Activated CD4-positive, alpha-beta T cell treated with anti-CD3 and anti-CD28 coated beads for 36 hours (primary cell): ENCODE measurements at regions not wholly inside any gene's neighbourhood (a gene's known extent, or its start where the extent isn't known, plus 50 kb on each side); places are given as distances from the start of the nearest gene placed in this dataset.
"Not testable (repeated sequence)": the region's sequence is repeated elsewhere in the genome, so short reads cannot be mapped to it uniquely, and the experiment has no call there.

Experiments used
- ATAC-seq: fragments of 200-7000 bp; cut with Tn5 transposase; one replicate; pipeline ENCODE4 v1.10.0; 2021; ENCODE audit warnings: mild to moderate bottlenecking, moderate library complexity
- CTCF ChIA-PET: fragments of 350-600 bp; sonication (Branson Sonifier 250); formaldehyde crosslinking; loops from one replicate; lab custom pipeline; 2021; ENCODE audit warnings: antibody characterized with exemption; lab: Charles Lee
- POLR2A ChIA-PET: fragments of 350-600 bp; sonication (Branson Sonifier 250); formaldehyde crosslinking; loops from one replicate; lab custom pipeline; 2021; ENCODE audit warnings: antibody characterized with exemption, inconsistent platforms; lab: Charles Lee
- DNase-seq: peaks from one replicate; pipeline ENCODE4 v3.0.0-alpha.2; 2020
- H3K27ac Mint-ChIP-seq: one replicate; pipeline ENCODE4 v1.8.0; 2021; ENCODE audit warnings: mixed read lengths
- H3K27me3 Mint-ChIP-seq: one replicate; pipeline ENCODE4 v1.8.0; 2021; ENCODE audit warnings: mixed read lengths
- H3K36me3 Mint-ChIP-seq: one replicate; pipeline ENCODE4 v1.8.0; 2021; ENCODE audit warnings: low read depth, mixed read lengths
- H3K4me1 Mint-ChIP-seq: one replicate; pipeline ENCODE4 v1.8.0; 2021; ENCODE audit warnings: mixed read lengths
- H3K4me3 Mint-ChIP-seq: one replicate; pipeline ENCODE4 v1.8.0; 2021; ENCODE audit warnings: mild to moderate bottlenecking, moderate library complexity, mixed read lengths
- H3K9me3 Mint-ChIP-seq: one replicate; pipeline ENCODE4 v1.8.0; 2021; ENCODE audit warnings: low read depth, mixed read lengths
- intact Hi-C, 2 experiments: fragments of 100-400 bp; cut with DNase I in 1 of 2; cut with micrococcal nuclease in 1 of 2; formaldehyde crosslinking; loops; one replicate each; pipeline versions ENCODE4 v1.14.2 to v1.15.1; 2022 to 2024; cut with DNase I, micrococcal nuclease

GRCh38 chr4:169914866-169915265 lies 111.3 kb downstream of the MFAP3L start:
- intact Hi-C loops = no loop called here
- ATAC-seq (no peak), DNase-seq (no peak)
- no peaks in the 10 kb centered on the region for H3K36me3 Mint-ChIP-seq
- no peaks in the 10 kb centered on the region for H3K4me1 Mint-ChIP-seq
- H3K27ac Mint-ChIP-seq = no peak overlapping the region
- H3K27me3 Mint-ChIP-seq = peaks cover 6% of the 10 kb centered on the region
- CTCF ChIA-PET = interaction anchor here (0.6 kb wide), 1 partner anchor 1666 kb away, joined by 3 read pairs; no protein-coding TSS in a partner anchor
- POLR2A ChIA-PET = no interaction called here
- H3K4me3 Mint-ChIP-seq = no peak overlapping the region
- peaks cover 6% of the 10 kb centered on the region for H3K9me3 Mint-ChIP-seq

- intact Hi-C loops = no loop called here
- peaks cover 6% of the 10 kb centered on the region for H3K9me3 Mint-ChIP-seq
- ATAC-seq = no peak
Observed at GRCh38 chr4:169912996-169913395, 113.2 kb downstream of the MFAP3L start.

GRCh38 chr4:169909897-169910296 lies 116.3 kb downstream of the MFAP3L start:
- no peaks in the 10 kb centered on the region for H3K36me3 Mint-ChIP-seq
- H3K4me1 Mint-ChIP-seq = no peaks in the 10 kb centered on the region
- peaks cover 6% of the 10 kb centered on the region for H3K27me3 Mint-ChIP-seq

More at GRCh38 chr4:169912996-169913395, 113.2 kb downstream of the MFAP3L start:
- DNase-seq = no peak
- CTCF ChIA-PET = no interaction called here
- POLR2A ChIA-PET = no interaction called here
- Mint-ChIP-seq H3K27me3 (peaks cover 6% of the 10 kb centered on the region), H3K4me3 (no peak overlapping the region), H3K4me1 (no peaks in the 10 kb centered on the region), H3K36me3 (no peaks in the 10 kb centered on the region), H3K27ac (no peak overlapping the region)

GRCh38 chr4:169909479-169909878 lies 116.7 kb downstream of the MFAP3L start:
- ChIA-PET CTCF (no interaction called here), POLR2A (no interaction called here)
- DNase-seq (no peak), ATAC-seq (no peak)
- H3K36me3 Mint-ChIP-seq = no peaks in the 10 kb centered on the region
- no peaks in the 10 kb centered on the region for H3K9me3 Mint-ChIP-seq
- H3K27ac Mint-ChIP-seq = no peak overlapping the region
- H3K4me3 Mint-ChIP-seq = no peak overlapping the region
- H3K27me3 Mint-ChIP-seq = peaks cover 6% of the 10 kb centered on the region
- H3K4me1 Mint-ChIP-seq = no peaks in the 10 kb centered on the region
- intact Hi-C loops = no loop called here

More at GRCh38 chr4:169909897-169910296, 116.3 kb downstream of the MFAP3L start:
- no peak overlapping the region for H3K27ac Mint-ChIP-seq
- CTCF ChIA-PET = no interaction called here
- no peaks in the 10 kb centered on the region for H3K9me3 Mint-ChIP-seq
- no peak for ATAC-seq
- intact Hi-C loops = no loop called here
- POLR2A ChIA-PET = no interaction called here
- DNase-seq = no peak
- H3K4me3 Mint-ChIP-seq = no peak overlapping the region

- Mint-ChIP-seq H3K4me3 (no peak overlapping the region), H3K9me3 (no peaks in the 10 kb centered on the region), H3K27ac (no peak overlapping the region), H3K4me1 (no peaks in the 10 kb centered on the region), H3K27me3 (peaks cover 6% of the 10 kb centered on the region), H3K36me3 (no peaks in the 10 kb centered on the region)
- intact Hi-C loops = no loop called here
- DNase-seq (no peak), ATAC-seq (no peak)
- ChIA-PET CTCF (no interaction called here), POLR2A (no interaction called here)
Observed at GRCh38 chr4:169907705-169908104, 118.5 kb downstream of the MFAP3L start.

GRCh38 chr4:169906821-169907220 lies 119.4 kb downstream of the MFAP3L start:
- no peak overlapping the region for H3K4me3 Mint-ChIP-seq
- ATAC-seq (no peak), DNase-seq (no peak)
- H3K27ac Mint-ChIP-seq = no peak overlapping the region
- no peaks in the 10 kb centered on the region for H3K4me1 Mint-ChIP-seq
- CTCF ChIA-PET = interaction anchor here (0.6 to 1.1 kb wide), 2 partner anchors 96 to 235 kb away, joined by 3 read pairs; no protein-coding TSS in a partner anchor
- POLR2A ChIA-PET = no interaction called here
- H3K36me3 Mint-ChIP-seq = no peaks in the 10 kb centered on the region
- no peaks in the 10 kb centered on the region for H3K9me3 Mint-ChIP-seq
- intact Hi-C loops = no loop called here
- H3K27me3 Mint-ChIP-seq = peaks cover 2% of the 10 kb centered on the region

GRCh38 chr4:169906104-169906503 lies 120.1 kb downstream of the MFAP3L start:
- ChIA-PET CTCF (interaction anchor here (1.1 kb wide), 1 partner anchor 96 kb away, joined by 3 read pairs; no protein-coding TSS in a partner anchor), POLR2A (no interaction called here)
- ATAC-seq = no peak
- DNase-seq = no peak
- no peak overlapping the region for H3K4me3 Mint-ChIP-seq
- H3K36me3 Mint-ChIP-seq = no peaks in the 10 kb centered on the region
- intact Hi-C loops = no loop called here
- H3K27ac Mint-ChIP-seq = no peak overlapping the region
- no peaks in the 10 kb centered on the region for H3K9me3 Mint-ChIP-seq
- no peaks in the 10 kb centered on the region for H3K4me1 Mint-ChIP-seq
- peaks cover 2% of the 10 kb centered on the region for H3K27me3 Mint-ChIP-seq

- Mint-ChIP-seq H3K27ac (no peak overlapping the region), H3K9me3 (no peaks in the 10 kb centered on the region), H3K36me3 (no peaks in the 10 kb centered on the region), H3K27me3 (peaks cover 5% of the 10 kb centered on the region), H3K4me3 (no peak overlapping the region), H3K4me1 (no peaks in the 10 kb centered on the region)
- ATAC-seq (no peak), DNase-seq (no peak)
- ChIA-PET POLR2A (no interaction called here), CTCF (no interaction called here)
- intact Hi-C loops = no loop called here
Observed at GRCh38 chr4:169902658-169903345, 123.4 kb downstream of the MFAP3L start.

- Mint-ChIP-seq H3K36me3 (no peaks in the 10 kb centered on the region), H3K4me3 (no peak overlapping the region), H3K4me1 (no peaks in the 10 kb centered on the region), H3K9me3 (no peaks in the 10 kb centered on the region), H3K27ac (no peak overlapping the region), H3K27me3 (peaks cover 3% of the 10 kb centered on the region)
- ChIA-PET CTCF (no interaction called here), POLR2A (no interaction called here)
- DNase-seq (no peak), ATAC-seq (no peak)
- intact Hi-C loops = no loop called here
Observed at GRCh38 chr4:169900241-169900845, 125.9 kb downstream of the MFAP3L start.

- Mint-ChIP-seq H3K36me3 (no peaks in the 10 kb centered on the region), H3K4me3 (no peak overlapping the region), H3K9me3 (no peaks in the 10 kb centered on the region), H3K27me3 (peaks cover 3% of the 10 kb centered on the region), H3K4me1 (no peaks in the 10 kb centered on the region), H3K27ac (no peak overlapping the region)
- intact Hi-C loops = no loop called here
- DNase-seq (no peak), ATAC-seq (no peak)
- POLR2A ChIA-PET = no interaction called here
- CTCF ChIA-PET = no interaction called here
Observed at GRCh38 chr4:169899295-169899694, 126.9 kb downstream of the MFAP3L start.

- DNase-seq (no peak), ATAC-seq (no peak)
- no peaks in the 10 kb centered on the region for H3K36me3 Mint-ChIP-seq
- peaks cover 3% of the 10 kb centered on the region for H3K27me3 Mint-ChIP-seq
- intact Hi-C loops = no loop called here
- H3K4me3 Mint-ChIP-seq = no peak overlapping the region
- H3K4me1 Mint-ChIP-seq = no peaks in the 10 kb centered on the region
- POLR2A ChIA-PET = no interaction called here
- no peak overlapping the region for H3K27ac Mint-ChIP-seq
- CTCF ChIA-PET = interaction anchor here (0.7 kb wide), 1 partner anchor 63 kb away, joined by 3 read pairs; no protein-coding TSS in a partner anchor
- H3K9me3 Mint-ChIP-seq = no peaks in the 10 kb centered on the region
Observed at GRCh38 chr4:169898095-169898494, 128.1 kb downstream of the MFAP3L start.

- H3K36me3 Mint-ChIP-seq, H3K4me3 Mint-ChIP-seq, CTCF ChIA-PET, H3K27me3 Mint-ChIP-seq, intact Hi-C loops, POLR2A ChIA-PET, H3K27ac Mint-ChIP-seq, DNase-seq, H3K9me3 Mint-ChIP-seq, H3K4me1 Mint-ChIP-seq, ATAC-seq: not testable (repeated sequence)
Observed at GRCh38 chr4:169894767-169895166, 131.4 kb downstream of the MFAP3L start.
